ENCODE measurements at regions not wholly inside any gene's neighbourhood (a gene's known extent, or its start where the extent isn't known, plus 50 kb on each side); places are given as distances from the start of the nearest gene placed in this dataset.

GRCh38 chr14:44374906-44375305 lies 132.2 kb downstream of the FSCB start:
- TF ChIP-seq PRDM4 (CRISPR knock-in tag; IDR thresholded peaks at IDR 0.05; ENCODE audit: borderline replicate concordance), result no peak
- no peak for TF ChIP-seq SMC3 (IDR thresholded peaks at IDR 0.05; ENCODE audit: low read length)
- no peak for TF ChIP-seq HOMEZ (CRISPR knock-in tag; IDR thresholded peaks at IDR 0.05; ENCODE audit: low read depth)
- TF ChIP-seq FOXA1 (IDR thresholded peaks at IDR 0.05), result no peak
- TF ChIP-seq FOXA1 (CRISPR knock-in tag; IDR thresholded peaks at IDR 0.05), result no peak
- no peak for TF ChIP-seq EZH2 (conservative IDR thresholded peaks at IDR 0.05; ENCODE audit: low read depth, low read length)
- no peak for TF ChIP-seq ZBTB40 (IDR thresholded peaks at IDR 0.05)
- no peak for TF ChIP-seq ZBTB40 (CRISPR knock-in tag; IDR thresholded peaks at IDR 0.05)
- no peak for TF ChIP-seq ZFP36 (IDR thresholded peaks at IDR 0.05; ENCODE audit: borderline replicate concordance, low read depth, low read length, partially characterized antibody)
- no peak for TF ChIP-seq PAF1 (CRISPR knock-in tag; IDR thresholded peaks at IDR 0.05)
